ENCODE measurements at regions not wholly inside any gene's neighbourhood (a gene's known extent, or its start where the extent isn't known, plus 50 kb on each side); places are given as distances from the start of the nearest gene placed in this dataset.

DNA sequence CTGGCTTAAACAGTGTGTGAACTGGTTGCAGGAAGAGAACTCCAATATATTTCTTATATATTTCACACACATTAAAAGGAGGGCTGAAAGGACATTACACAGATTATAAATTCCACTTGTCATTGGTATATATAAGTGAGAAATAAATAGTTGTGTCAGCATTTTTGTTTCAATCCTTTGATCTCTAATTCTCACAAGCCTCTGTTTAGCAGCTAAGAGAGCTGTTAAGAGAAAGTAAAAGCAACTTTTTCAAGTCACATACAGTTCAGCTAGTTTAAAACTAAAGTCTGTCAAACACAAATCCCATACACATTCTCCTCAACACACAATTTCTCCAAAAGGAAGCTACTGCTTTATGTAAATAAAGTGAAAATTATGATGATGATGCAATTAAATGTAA, 70.5 kb upstream of the CCDC39 start:
- TF ChIP-seq EZH2phosphoT487 (IDR thresholded peaks at IDR 0.05; ENCODE audit: borderline replicate concordance, low read depth, low read length) = no peak
- TF ChIP-seq, protein P1, sequence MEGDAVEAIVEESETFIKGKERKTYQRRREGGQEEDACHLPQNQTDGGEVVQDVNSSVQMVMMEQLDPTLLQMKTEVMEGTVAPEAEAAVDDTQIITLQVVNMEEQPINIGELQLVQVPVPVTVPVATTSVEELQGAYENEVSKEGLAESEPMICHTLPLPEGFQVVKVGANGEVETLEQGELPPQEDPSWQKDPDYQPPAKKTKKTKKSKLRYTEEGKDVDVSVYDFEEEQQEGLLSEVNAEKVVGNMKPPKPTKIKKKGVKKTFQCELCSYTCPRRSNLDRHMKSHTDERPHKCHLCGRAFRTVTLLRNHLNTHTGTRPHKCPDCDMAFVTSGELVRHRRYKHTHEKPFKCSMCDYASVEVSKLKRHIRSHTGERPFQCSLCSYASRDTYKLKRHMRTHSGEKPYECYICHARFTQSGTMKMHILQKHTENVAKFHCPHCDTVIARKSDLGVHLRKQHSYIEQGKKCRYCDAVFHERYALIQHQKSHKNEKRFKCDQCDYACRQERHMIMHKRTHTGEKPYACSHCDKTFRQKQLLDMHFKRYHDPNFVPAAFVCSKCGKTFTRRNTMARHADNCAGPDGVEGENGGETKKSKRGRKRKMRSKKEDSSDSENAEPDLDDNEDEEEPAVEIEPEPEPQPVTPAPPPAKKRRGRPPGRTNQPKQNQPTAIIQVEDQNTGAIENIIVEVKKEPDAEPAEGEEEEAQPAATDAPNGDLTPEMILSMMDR (conservative IDR thresholded peaks at IDR 0.05; ENCODE audit: low read length) = no peak
- Histone ChIP-seq H3K4me3 (ENCODE audit: low read depth, low read length, poor library complexity, severe bottlenecking) (no peak overlapping the region), H3K79me2 (ENCODE audit: insufficient read depth, low read depth, low read length) (no peaks in the 10 kb centered on the region), H3K9me2 (ENCODE audit: insufficient read depth, low read length) (no peaks in the 10 kb centered on the region), H4K20me1 (ENCODE audit: insufficient read depth, low read length) (no peaks in the 10 kb centered on the region), H3K4me2 (ENCODE audit: low read length) (no peak overlapping the region), H3K9me3 (ENCODE audit: low read length) (no peaks in the 10 kb centered on the region), H3K27ac (ENCODE audit: low read depth, low read length, poor library complexity, severe bottlenecking) (no peak overlapping the region), H3K36me3 (ENCODE audit: insufficient read depth, low read length) (no peaks in the 10 kb centered on the region), H3K4me1 (ENCODE audit: insufficient read depth, low read length, poor library complexity, severe bottlenecking) (no peaks in the 10 kb centered on the region), H2AFZ (ENCODE audit: low read length) (no peak overlapping the region)
- CTCF ChIA-PET (ENCODE audit: unreplicated experiment) = no interaction called here
- POLR2A ChIA-PET = interaction anchor here (0.6 to 1.0 kb wide), 3 partner anchors 14 to 1040 kb away, joined by 3 to 5 read pairs (median 4); no protein-coding TSS in a partner anchor
- intact Hi-C loops (cut with micrococcal nuclease; ENCODE audit: unreplicated experiment) = no loop called here
- BruUV-seq (replicated peaks) = no TSS peak
- no peak for DNase-seq (ENCODE audit: low spot score)

DNA sequence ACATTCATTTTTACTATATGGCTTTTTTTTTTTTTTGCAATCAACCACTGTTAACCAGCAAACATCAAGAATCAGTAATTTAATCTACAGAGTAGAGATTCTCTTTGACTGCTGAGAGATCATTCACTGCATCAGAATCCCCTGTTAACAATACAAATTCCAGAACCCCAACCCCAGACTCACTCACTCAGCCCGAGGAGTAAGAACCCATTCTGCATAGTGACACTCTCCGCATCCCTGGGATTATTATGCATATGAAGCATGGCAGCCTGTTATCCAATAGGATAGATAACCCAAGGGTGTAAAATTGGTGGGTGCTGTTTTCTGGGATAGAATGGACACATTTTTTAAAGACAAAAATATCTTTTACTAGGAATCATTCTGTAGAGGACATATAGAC, 76.3 kb upstream of the CCDC39 start:
- Histone ChIP-seq H2AFZ (ENCODE audit: low read length) (no peak overlapping the region), H3K4me1 (ENCODE audit: insufficient read depth, low read length, poor library complexity, severe bottlenecking) (no peaks in the 10 kb centered on the region), H4K20me1 (ENCODE audit: insufficient read depth, low read length) (no peaks in the 10 kb centered on the region), H3K79me2 (ENCODE audit: insufficient read depth, low read depth, low read length) (no peaks in the 10 kb centered on the region), H3K9me3 (ENCODE audit: low read length) (no peaks in the 10 kb centered on the region), H3K4me3 (ENCODE audit: low read depth, low read length, poor library complexity, severe bottlenecking) (no peak overlapping the region), H3K4me2 (ENCODE audit: low read length) (no peak overlapping the region), H3K27ac (ENCODE audit: low read depth, low read length, poor library complexity, severe bottlenecking) (no peak overlapping the region), H3K9me2 (ENCODE audit: insufficient read depth, low read length) (no peaks in the 10 kb centered on the region), H3K36me3 (ENCODE audit: insufficient read depth, low read length) (no peaks in the 10 kb centered on the region)
- ChIA-PET POLR2A (no interaction called here), CTCF (ENCODE audit: unreplicated experiment) (no interaction called here)
- no peak for TF ChIP-seq EZH2phosphoT487 (IDR thresholded peaks at IDR 0.05; ENCODE audit: borderline replicate concordance, low read depth, low read length)
- TF ChIP-seq, protein P1 (conservative IDR thresholded peaks at IDR 0.05; ENCODE audit: low read length) = no peak
- DNase-seq (ENCODE audit: low spot score) = no peak
- intact Hi-C loops (cut with micrococcal nuclease; ENCODE audit: unreplicated experiment) = no loop called here
- BruUV-seq (replicated peaks) = no TSS peak

DNA sequence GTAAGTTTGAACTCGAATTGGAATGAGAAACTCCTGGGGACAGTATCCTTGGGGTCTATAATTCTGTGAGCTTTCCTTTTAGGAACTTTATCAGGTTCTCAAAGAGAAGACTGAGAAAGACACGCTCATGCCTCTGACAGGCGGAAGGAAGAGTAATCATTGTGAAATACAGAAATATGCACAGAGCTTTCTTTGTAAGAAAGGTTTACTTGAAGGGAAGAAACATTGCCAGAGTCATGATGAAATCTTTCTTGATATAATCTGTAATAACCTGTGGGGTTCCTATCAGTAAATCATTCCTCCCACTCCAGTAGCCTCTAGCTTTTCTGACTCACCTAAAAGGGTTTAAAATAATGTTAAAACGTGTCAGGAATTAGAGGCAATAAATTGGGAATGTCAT, 83.6 kb upstream of the CCDC39 start:
- Histone ChIP-seq H3K9me3 (ENCODE audit: low read length) (no peaks in the 10 kb centered on the region), H3K27ac (ENCODE audit: low read depth, low read length, poor library complexity, severe bottlenecking) (no peak overlapping the region), H3K4me2 (ENCODE audit: low read length) (no peak overlapping the region), H2AFZ (ENCODE audit: low read length) (no peak overlapping the region), H3K4me3 (ENCODE audit: low read depth, low read length, poor library complexity, severe bottlenecking) (no peak overlapping the region), H4K20me1 (ENCODE audit: insufficient read depth, low read length) (no peaks in the 10 kb centered on the region), H3K36me3 (ENCODE audit: insufficient read depth, low read length) (no peaks in the 10 kb centered on the region), H3K4me1 (ENCODE audit: insufficient read depth, low read length, poor library complexity, severe bottlenecking) (no peaks in the 10 kb centered on the region), H3K9me2 (ENCODE audit: insufficient read depth, low read length) (no peaks in the 10 kb centered on the region), H3K79me2 (ENCODE audit: insufficient read depth, low read depth, low read length) (no peaks in the 10 kb centered on the region)
- ChIA-PET POLR2A (no interaction called here), CTCF (ENCODE audit: unreplicated experiment) (no interaction called here)
- DNase-seq (ENCODE audit: low spot score) = no peak
- intact Hi-C loops (cut with micrococcal nuclease; ENCODE audit: unreplicated experiment) = no loop called here
- TF ChIP-seq EZH2phosphoT487 (IDR thresholded peaks at IDR 0.05; ENCODE audit: borderline replicate concordance, low read depth, low read length) = no peak
- TF ChIP-seq, protein P1 (conservative IDR thresholded peaks at IDR 0.05; ENCODE audit: low read length) = no peak
- no TSS peak for BruUV-seq (replicated peaks)
